ENCODE measurements at regions not wholly inside any gene's neighbourhood (a gene's known extent, or its start where the extent isn't known, plus 50 kb on each side); places are given as distances from the start of the nearest gene placed in this dataset.
"Not testable (repeated sequence)": the region's sequence is repeated elsewhere in the genome, so short reads cannot be mapped to it uniquely, and the experiment has no call there.

DNA sequence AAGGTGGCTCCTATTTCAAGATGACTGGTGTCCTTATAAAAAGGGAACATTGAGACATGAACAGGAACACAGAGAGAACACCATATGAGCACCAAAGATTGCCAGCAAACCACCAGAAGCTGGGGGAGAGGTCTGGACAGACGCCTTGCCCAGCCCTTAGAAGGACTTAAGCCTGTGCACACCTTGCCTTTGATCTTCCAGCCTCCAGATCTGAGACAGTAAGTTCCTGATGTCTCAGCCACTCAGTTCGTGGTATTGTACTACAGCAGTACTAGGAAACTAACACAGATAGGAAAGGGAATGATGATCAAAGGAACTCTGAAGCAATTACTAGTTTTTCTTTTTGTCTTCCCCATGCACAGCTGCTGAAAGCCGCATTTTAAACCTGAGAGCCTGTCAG, 137.3 kb upstream of the FHL2 start:
- no peak for DNase-seq (ENCODE audit: low read depth)

DNA sequence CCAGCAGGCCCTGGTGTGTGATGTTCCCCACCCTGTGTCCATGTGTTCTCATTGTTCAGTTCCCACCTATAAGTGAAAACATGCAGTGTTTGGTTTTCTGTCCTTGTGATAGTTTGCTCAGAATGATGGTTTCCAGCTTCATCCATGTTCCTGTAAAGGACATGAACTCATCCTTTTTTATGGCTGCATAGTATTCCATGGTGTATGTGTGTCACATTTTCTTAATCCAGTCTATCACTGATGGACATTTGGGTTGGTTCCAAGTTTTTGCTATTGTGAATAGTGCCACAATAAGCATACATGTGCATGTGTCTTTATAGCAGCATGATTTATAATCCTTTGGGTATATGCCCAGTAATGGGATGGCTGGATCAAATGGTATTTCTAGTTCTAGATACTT, 130.4 kb upstream of the FHL2 start:
- DNase-seq (ENCODE audit: low read depth) = not testable (repeated sequence)

DNA sequence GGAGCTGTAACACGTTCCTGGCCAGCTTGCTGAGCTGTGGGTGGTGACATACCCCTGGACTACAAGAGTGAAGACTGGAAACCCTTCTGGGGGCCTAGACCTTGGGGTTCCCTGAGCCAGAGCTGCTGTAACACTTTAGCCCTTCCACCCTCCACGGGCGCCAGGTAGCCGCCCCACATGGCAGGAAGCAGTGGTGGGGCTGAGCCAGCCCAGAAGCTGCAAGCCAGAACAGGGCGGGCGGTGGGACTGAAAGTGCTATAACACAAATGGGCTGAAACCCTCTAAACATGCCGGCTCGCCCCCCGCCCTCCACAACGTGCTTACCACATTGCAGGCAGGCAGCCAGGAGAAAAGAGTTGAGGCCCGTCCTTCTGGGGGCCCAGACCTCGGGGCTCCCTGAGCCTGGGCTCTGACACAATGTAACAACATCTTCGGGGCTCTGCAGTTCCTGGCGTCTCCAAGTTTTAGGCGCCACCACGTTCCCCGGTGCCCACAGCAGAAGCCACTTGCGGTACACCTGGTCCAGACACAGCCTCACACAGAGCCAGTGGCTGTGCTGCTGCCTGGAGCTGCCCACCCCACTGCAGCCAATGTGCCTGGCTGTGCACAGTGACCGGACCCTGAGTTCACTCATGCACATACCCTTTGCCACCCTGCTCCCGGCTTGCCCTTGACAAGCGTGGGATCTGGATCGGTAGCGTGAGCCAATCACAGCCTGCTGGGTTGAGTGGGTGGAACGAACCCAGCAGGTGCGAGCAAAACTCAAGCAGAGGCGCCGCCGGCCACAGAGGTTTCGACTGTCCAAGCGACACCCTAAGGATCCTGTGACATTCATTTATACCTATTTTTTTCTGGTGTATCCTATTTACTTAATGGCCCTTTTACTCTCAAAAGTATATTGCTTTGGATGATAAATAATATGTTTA, 127.4 kb upstream of the FHL2 start:
- DNase-seq (ENCODE audit: low read depth) = no peak

DNA sequence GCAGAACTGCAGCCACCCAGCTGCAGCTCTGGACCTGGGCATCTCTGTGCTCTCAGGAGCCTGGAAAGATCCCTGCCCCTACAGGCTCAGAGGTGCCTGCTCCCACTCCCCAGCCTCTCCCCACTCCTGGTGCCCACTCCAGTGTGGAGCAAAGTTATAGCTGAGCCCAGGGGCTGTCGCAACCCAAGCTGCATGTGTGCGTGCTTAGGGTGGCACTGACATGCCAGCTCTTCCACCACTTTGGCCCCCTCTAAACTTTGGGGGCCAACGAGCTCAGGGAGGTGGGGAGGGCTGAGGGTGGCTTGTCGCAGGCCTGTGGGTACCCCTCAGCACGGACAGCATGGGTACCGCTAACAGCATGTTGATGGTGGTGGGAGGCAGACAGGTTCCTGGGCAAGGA, 126.3 kb upstream of the FHL2 start:
- no peak for DNase-seq (ENCODE audit: low read depth)

DNA sequence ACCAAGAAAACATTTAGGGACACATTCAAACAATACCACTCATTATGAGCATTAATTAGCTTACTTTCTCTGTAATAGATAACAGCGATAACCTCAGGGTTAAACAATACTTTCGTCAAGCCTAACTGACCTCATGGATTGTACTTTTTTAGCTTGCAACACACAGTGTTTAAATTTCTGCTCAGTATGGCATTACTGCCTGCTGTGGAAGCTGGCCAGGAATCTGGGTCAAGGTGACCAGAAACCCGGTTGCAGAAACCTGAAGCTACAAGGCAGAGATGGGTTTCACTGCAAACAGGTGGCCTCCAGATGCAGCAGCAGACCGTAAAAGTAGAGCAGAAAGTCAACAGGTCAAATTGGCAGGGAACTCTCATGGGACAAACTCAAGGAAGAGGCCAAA, 123.8 kb upstream of the FHL2 start:
- DNase-seq (ENCODE audit: low read depth) = no peak

DNA sequence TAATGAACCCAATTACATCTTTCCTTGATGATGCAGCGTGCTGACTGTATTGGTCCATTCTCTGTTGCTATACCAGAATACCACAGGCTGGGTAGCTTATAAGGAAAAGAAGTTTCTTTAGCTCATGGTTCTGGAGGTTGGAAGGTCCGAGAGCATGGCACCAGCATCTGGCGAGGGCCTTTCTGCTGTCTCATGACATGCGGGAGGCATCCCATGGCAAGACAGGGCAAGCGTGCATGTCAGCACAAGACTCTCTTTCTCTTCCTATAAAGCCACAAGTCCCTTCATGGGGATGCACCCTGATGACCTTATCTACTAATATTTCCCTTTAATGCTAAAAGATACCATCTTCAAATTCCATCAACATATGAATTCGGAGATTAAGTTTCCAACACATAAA, 122.8 kb upstream of the FHL2 start:
- no peak for DNase-seq (ENCODE audit: low read depth)

DNA sequence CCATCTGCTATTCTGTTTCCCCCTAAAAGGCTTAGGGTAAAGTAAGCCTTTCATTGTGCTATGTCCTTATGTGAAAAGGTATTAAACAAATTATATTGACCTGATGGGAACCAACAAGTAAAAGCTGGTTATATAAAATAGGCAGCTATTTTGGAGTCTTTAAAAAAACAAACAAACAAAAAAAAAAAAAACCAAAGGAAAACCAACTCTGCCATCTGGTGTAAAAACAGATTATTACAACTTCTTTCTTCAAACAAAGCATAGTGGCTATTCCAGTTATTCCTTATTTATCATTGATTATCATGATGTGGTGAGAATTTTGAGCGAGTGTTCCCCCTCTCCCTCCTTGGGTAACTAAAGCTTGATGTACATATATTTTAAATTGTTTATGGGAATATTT, 122.3 kb upstream of the FHL2 start:
- DNase-seq (ENCODE audit: low read depth) = no peak

DNA sequence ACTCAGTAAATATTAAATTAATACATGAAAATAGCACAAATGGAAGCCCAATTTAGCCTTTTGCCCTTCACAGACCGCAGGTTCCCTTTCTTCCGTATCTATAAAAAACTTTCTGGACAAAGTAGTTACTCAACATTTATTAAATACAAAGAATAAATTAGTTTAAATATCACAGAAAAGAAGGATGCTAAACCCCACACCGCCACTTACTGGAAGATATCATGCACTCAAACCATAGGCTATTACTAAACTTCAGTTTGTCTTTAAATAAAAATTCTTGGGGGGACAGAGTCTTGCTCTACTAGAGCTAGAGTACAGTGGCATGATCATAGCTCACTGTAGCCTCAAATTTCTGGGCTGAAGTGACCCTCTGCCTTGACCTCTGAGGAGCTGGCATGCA, 120.7 kb upstream of the FHL2 start:
- no peak for DNase-seq (ENCODE audit: low read depth)

DNA sequence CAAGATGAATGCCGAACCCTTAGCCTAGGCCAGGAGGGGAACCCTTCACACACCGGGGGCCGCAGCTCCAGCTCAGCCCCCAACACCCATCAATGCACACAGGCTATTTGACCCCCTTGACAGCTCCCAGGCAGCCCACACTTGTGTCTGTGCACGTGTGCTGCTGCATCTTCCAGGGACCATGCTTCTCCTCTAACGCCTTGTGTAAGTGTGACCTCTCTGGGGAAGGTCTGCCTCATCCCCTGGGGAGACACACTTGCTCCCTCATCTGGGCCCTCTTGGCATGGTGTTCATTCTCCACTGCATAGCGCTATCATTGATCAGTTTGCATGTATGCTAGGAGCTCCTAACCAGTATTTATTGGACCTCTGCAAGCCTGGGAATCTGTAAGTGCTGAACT, 120.0 kb upstream of the FHL2 start:
- no peak for DNase-seq (ENCODE audit: low read depth)

DNA sequence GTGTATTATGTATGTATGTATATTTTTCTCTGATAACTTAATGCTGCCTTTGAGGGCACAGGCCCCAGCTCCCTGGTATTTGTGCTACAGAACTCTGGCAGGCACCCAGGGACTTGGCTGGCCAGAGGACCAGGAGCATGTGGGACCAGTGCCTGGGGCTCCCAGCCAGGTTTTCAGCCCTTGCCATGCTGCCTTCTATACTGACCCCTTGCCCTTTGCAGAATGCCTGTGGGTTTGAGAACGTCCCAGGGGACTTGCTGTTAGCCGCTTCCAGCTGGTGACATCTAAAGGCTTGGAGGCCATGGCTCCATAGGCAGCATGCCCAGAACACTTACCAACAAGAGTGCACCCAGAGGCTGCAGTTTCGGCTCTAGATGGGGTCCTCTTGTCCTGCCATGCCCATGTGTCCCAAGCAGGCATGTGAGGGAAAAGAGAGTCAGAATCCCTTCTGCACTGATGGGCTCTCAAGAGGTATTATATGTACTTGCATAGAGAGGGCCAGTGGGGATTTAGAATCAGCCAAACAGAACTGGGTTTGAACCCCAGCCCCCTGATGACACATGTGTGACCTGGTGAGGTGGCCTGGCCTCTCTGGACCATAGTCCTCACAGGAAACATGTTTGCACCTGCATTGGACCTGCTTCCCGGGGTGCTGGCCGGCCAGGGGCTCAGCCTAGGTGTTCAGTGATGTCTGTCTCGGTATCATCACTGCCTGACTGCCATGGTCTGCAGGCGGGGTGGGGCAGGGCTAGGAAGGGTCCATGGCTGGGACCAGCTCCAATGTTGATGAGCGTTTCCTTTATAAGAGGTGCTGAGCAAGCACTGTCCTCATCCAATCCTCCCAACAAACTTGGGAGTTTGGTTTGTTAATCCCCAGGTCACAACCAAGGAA, 119.2 kb upstream of the FHL2 start:
- DNase-seq (ENCODE audit: low read depth) = no peak

DNA sequence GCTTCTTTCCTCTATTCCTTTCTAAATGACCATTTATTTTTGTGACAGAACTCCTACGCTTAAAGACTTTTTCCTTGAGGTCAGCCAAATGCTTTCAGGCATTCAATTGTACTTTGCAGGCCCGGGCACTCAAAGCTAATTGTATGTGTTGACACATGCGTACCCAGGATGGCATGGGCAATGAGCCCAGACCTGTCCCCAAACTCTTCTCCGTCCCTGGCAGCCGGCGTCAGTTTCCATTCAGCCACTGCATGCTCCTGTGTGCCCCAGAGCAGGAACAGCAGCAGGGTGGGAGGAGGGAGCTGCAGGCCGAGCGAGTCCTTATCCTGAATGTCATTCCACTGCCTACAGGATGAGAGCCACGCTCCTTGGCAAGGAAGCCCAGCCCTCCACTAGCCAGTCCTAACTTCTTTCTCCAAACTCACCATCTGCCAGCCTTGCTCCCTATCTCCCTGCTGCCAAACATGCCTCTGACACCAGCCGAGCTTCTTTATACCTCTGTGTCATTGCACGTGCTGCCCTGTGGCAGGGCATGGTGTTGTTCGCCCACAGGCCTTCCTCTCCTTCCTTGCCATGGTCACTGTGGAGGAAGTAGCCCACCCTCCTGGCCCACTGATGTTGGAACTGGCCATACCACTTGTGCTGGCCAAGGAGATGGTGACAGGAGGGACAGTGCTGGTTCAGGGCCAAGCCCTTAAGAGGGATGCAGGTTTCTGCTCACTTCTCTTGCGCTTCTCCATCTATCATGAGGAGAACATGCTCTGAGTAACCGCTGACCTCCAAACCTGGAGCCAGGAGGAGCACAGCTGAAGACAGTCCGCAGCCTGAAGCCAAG, 116.9 kb upstream of the FHL2 start:
- DNase-seq (ENCODE audit: low read depth) = no peak

DNA sequence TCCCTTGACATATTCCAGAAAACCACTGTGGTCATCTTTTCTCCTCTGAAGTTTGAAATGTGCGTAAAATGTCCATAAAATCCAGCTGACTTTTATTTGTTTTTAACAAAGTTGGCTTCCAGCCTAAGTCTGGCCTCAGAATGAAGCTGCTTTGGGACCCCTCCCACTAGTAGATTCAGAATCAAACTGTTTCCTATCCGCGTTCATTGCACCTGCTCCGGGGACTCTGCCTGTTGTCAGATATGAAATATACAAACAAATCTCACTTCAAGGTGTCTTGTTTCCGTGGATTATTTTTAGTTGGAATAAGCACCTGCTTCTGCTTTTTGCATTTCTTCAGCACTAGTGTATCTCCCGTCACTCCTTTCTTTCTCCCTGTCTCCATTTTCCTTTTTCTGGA, 115.7 kb upstream of the FHL2 start:
- DNase-seq (ENCODE audit: low read depth) = no peak

DNA sequence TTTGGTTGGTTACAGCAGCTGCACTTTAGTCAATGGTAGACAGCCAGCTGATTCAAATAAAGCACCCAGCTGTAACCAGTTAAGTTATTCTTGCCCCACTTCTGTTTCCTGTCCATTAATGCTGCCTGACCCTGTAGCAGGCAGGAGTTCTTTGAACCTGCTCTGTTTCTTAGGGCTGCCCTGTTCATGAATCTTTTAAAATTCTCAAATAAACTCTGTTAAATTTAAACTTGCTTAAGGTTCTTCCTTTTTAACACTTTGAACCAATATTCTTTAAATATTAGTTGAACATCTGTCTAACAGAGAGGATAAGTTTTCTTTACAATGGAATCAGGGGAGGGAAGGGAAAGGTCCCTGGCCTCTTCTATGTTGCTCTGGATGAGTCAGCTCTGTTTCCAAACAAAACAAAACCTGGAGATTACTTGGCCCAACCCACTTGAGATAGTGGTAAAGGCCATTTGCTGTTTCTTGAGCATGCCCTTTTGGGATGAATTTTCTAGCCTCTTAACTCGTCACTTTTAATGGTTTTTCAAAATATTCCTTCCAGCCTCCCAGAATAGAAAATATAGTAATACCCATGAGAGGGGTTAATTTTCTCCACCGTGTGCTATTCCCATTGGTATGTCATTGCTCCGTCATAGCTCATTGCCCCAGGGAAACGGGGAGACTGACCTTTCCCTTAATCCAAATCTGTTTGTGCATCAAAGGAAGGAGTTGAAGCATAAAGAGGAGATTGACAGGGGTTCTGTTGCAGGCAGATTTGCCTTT, 112.1 kb upstream of the FHL2 start:
- no peak for DNase-seq (ENCODE audit: low read depth)

DNA sequence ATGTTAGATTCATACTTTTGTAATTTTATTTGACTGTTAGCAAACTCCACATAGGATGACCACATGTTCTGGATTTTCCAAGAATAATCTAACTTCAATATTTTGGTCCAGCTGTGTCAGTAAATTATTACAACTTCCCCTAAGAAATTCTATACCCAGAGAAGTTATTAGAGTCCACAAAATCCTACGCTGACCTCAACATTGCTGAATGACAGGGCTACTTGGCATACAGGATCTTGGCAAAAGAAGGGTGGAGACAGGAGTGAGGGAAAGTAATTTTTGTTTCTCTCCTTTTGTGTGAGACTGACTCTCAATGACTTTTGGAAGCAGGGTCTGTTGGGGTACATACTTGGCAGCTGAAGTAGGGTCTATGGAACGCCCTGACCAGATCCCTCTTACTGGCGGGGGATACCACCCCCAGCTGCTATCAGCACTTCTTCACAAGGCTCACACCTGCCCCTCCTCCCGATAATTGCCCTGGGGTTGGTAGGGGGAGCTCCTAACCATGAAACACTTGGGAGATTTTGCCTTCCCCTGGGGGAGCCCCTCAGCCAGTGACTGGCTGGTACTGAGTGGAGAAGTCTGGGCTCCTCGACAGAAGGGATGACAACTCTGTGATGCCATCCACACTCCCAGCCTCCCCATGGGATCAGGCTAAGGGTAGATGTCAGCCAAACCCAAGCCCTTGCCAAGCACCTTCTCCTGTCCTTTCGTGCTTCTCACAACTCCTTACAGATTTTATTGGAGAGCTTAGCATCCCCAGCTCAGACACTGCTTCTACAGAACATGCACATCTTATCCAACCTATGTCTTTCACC, 110.6 kb upstream of the FHL2 start:
- no peak for DNase-seq (ENCODE audit: low read depth)

DNA sequence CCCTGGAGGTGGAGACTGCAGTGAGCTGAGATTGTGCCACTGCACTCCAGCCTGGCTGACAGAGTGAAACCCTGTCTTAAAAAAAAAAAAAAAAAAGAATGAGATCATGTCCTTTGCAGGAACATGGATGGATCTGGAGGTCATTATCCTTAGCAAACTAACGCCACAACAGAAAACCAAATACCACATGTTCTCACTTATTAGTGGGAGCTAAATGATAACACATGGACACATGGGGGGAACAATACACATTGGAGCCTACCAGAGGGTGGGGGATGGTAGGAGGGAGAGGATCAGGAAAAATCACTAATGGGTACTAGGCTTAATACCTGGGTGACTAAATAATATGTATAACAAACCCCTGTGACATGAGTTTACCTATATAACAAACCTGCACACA, 108.0 kb upstream of the FHL2 start:
- DNase-seq (ENCODE audit: low read depth) = not testable (repeated sequence)

DNA sequence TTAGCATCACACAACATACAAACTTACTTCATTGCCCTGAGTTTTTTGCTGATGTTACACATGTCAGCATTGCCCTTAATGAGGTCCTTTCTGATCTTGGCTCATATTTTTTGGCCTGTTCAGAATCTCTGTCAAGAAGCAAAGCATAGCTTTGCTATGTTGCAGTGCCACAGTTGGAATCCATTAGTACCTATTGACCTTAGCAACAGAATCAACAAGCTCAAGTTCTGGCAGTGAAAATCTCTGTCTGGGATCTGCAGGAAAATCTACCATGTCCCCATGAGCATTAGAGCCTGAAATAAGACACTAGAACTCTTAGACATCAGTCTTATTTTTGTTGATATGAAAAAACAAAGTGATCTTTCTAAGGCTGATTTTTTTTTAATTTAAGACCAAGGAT, 105.6 kb upstream of the FHL2 start:
- no peak for DNase-seq (ENCODE audit: low read depth)

DNA sequence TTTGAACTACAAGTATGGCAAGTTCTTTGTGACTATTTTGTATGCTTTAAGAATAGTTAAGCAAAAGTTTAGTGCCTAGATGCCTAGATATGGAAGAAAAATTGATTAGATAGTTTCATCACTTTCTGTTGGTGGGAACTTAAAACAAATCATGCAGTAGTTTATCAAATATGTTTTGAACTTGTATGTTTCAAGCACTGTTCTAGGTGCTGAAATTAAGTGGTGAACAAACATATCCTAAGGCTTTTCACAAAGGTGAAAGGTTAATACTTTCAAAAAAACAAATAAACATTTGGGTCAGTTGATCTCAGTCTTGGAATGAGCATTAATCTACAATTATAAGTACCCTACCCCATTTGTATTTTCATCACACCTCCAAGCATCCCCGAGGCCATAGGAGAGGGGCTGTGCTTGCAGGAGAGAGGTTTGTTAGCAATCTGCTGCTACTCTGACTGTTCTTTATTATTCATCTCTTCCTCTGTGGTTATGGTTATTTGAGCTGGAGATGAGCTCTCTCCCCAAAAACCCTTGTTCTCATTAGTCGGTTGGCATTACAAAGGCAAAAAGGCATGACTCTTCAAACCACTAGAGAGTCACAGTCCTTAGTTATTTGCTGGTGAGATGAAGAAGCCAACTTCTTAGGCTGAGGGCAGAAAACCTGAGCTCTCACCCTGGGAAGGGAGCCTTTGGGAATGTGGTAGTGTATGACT, 103.9 kb upstream of the FHL2 start:
- DNase-seq (ENCODE audit: low read depth) = no peak

DNA sequence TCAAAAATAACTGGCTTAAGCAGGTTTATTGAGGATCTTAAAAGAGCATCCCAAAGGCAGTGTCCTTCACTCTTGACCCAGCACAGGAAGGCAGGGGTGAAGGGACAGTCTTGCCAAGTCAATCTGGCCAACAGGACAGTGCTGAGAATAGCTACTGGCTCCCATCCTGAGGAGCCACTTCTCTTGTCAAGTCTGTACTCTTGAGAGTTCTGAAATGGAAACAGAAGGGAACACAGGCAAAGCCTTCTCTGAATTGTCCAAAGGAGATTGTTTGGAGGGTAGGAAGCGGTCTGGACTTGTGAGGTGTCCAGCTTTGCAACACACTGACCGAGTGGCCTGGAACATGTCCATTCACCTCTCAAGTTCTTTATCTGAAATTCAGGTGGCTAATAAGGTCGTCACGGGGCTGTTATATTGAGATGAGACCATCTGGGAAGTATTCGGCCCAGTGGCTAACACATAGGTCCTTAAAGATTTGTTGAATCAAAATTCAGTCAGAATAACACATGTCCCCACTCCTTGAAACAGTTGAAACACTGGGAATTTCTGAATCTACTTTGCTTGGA, 99.5 kb upstream of the FHL2 start:
- no peak for DNase-seq (ENCODE audit: low read depth)

DNA sequence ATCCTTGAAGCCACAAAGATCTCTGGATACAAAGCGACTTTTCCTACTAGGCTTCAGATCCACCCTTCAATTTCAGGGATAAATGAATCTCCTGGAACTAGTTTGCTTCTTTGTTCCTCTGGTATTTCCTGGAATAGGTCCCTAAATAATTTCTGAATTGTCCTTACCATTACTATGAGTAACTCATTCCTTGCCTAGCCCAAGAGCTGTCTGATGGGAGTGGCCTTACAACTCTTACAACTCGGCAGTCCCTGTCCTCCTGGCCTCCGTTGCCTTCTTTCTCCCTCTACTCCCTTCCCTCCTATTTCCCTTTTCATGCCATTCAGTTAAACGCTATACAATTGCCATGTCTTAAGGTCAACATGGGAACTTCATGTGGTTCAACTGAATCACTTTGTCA, 98.2 kb upstream of the FHL2 start:
- no peak for DNase-seq (ENCODE audit: low read depth)

DNA sequence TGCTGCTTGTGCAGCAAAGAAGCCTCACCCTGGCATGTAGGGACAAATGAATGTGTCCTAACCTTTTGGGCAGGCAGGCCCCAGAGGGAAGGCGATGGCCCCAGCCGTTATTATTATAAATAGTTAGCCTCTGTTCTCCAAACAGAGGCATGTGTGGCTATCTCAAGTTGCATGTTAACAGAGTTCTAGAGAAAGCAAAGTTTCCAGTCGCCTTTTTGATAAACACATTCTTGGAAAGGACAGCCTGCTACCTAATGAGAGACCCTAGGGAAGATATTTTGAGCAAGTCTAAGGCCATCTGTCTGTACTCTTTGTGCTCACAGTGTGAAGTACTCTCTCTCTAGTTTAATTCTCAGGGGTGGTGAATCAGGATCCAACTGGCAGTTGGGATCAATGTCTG, 97.4 kb upstream of the FHL2 start:
- no peak for DNase-seq (ENCODE audit: low read depth)
